SK-N-MC (cell line): ENCODE measurements at regions not wholly inside any gene's neighbourhood (a gene's known extent, or its start where the extent isn't known, plus 50 kb on each side); places are given as distances from the start of the nearest gene placed in this dataset.

ENCODE experiments used
- EZH2 ChIP-seq: fragments of 200-600 bp; sonication (generic); IDR thresholded peaks from one replicate; pipeline ENCODE4 v1.6.1; 2017; ENCODE audit warnings: antibody characterized with exemption
- POLR2AphosphoS5 ChIP-seq: IDR thresholded peaks from 2 replicates; pipeline ENCODE4 v1.6.1; 2012; ENCODE audit warnings: mild to moderate bottlenecking, low read depth, low read length, borderline replicate concordance

DNA sequence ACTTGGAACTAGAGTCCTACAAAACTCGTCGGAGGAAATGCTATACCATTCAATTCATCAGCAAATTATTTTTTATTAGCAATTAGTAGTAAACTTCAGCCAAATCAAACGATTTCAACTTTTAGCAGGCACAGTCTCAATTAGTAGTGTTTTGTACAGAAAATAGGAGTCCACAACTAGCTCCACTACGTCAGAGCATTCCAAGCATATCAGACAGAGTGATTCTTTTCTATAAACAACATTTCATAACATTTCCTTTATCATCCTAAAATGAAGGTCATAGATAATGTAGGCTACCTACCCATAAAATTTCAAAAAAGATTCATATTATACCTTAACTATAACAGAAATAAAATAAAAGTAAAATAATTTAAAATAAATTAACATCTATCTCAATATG, 169.9 kb downstream of the KIF18A start:
- TF ChIP-seq EZH2, result no peak
- TF ChIP-seq POLR2AphosphoS5, result no peak
